Neural cell (in vitro differentiated cells): ENCODE measurements at regions not wholly inside any gene's neighbourhood (a gene's known extent, or its start where the extent isn't known, plus 50 kb on each side); places are given as distances from the start of the nearest gene placed in this dataset.

Experiments
- H2AFZ ChIP-seq: fragments of 200-600, 300-800 bp; sonication (generic), shearing (Covaris generic); 2 replicates; pipeline ENCODE4 v1.6.0; 2014; ENCODE audit warnings: low read depth, mild to moderate bottlenecking, antibody characterized with exemption, low read length, moderate library complexity
- H3F3A ChIP-seq: fragments of 200-600 bp; shearing (Covaris generic); 2 replicates; pipeline ENCODE4 v1.6.1; 2016; ENCODE audit warnings: mild to moderate bottlenecking, moderate library complexity, mixed read lengths, antibody characterized with exemption, low read length; ENCODE audit not compliant: insufficient read depth, poor library complexity, severe bottlenecking
- H3K27ac ChIP-seq: fragments of 200-600, 300-800 bp; sonication (generic), shearing (Covaris generic); 2 replicates; pipeline ENCODE4 v1.5.1; 2014; ENCODE audit warnings: mild to moderate bottlenecking, low read length, moderate library complexity
- H3K27me3 ChIP-seq: fragments of 300-800, 200-600 bp; sonication (generic), shearing (Covaris generic); 2 replicates; pipeline ENCODE4 v1.6.0; 2014; ENCODE audit warnings: mild to moderate bottlenecking, low read depth, low read length, moderate library complexity; ENCODE audit not compliant: insufficient read depth
- H3K36me3 ChIP-seq: fragments of 300-800, 200-600 bp; sonication (generic), shearing (Covaris generic); 2 replicates; pipeline ENCODE4 v1.5.1; 2014; ENCODE audit warnings: mild to moderate bottlenecking, antibody characterized with exemption, low read length, moderate library complexity; ENCODE audit not compliant: insufficient read depth
- H3K4me2 ChIP-seq: fragments of 300-800, 200-600 bp; sonication (generic), shearing (Covaris generic); 2 replicates; pipeline ENCODE4 v1.6.0; 2014; ENCODE audit warnings: mild to moderate bottlenecking, low read length
- H3K4me3 ChIP-seq: fragments of 300-800, 200-600 bp; sonication (generic), shearing (Covaris generic); 2 replicates; pipeline ENCODE4 v1.5.1; 2014; ENCODE audit warnings: mild to moderate bottlenecking, low read length, moderate library complexity
- H3K79me2 ChIP-seq: fragments of 200-600 bp; shearing (Covaris generic); replicated peaks from 2 replicates; pipeline ENCODE4 v1.6.0; 2014; ENCODE audit warnings: mild to moderate bottlenecking, low read length, moderate library complexity; ENCODE audit not compliant: insufficient read depth
- H3K9ac ChIP-seq: fragments of 300-800, 200-600 bp; sonication (generic), shearing (Covaris generic); 2 replicates; pipeline ENCODE4 v1.6.1; 2016; ENCODE audit warnings: mild to moderate bottlenecking, low read length, mixed read lengths
- H3K9me2 ChIP-seq: fragments of 200-600 bp; shearing (Covaris generic); 2 replicates; pipeline ENCODE4 v1.6.1; 2016; ENCODE audit warnings: mild to moderate bottlenecking, low read length, mixed read lengths; ENCODE audit not compliant: insufficient read depth
- H3K9me3 ChIP-seq: fragments of 200-600, 300-800 bp; sonication (generic), shearing (Covaris generic); 2 replicates; pipeline ENCODE4 v1.6.1; 2016; ENCODE audit warnings: mild to moderate bottlenecking, mixed run types, low read length, moderate library complexity, mixed read lengths
- H4K20me1 ChIP-seq: fragments of 200-600 bp; shearing (Covaris generic); 2 replicates; pipeline ENCODE4 v1.6.1; 2016; ENCODE audit warnings: mild to moderate bottlenecking, mixed run types; ENCODE audit not compliant: insufficient read depth
- EP300 ChIP-seq: fragments of 450-650 bp; conservative IDR thresholded peaks from 2 replicates; pipeline ENCODE4 v1.6.1; 2014; ENCODE audit warnings: antibody characterized with exemption, mild to moderate bottlenecking, moderate library complexity; ENCODE audit not compliant: poor library complexity, severe bottlenecking
- EZH2 ChIP-seq: fragments of 200-600, 300-800 bp; shearing (Covaris generic), sonication (generic); IDR thresholded peaks from 2 replicates; pipeline ENCODE4 v1.6.1; 2014; ENCODE audit warnings: antibody characterized with exemption, low read length, borderline replicate concordance, mild to moderate bottlenecking; ENCODE audit not compliant: insufficient read depth, poor library complexity, severe bottlenecking
- MXI1 ChIP-seq: fragments of 450-650 bp; conservative IDR thresholded peaks from 2 replicates; pipeline ENCODE4 v1.6.1; 2014; ENCODE audit warnings: antibody characterized with exemption, mild to moderate bottlenecking; ENCODE audit not compliant: poor library complexity, severe bottlenecking
- POLR2AphosphoS5 ChIP-seq: IDR thresholded peaks from 2 replicates; pipeline ENCODE4 v1.6.1; 2012
- RAD21 ChIP-seq: fragments of 450-650 bp; conservative IDR thresholded peaks from 2 replicates; pipeline ENCODE4 v1.6.1; 2014; ENCODE audit warnings: antibody characterized with exemption, mild to moderate bottlenecking, moderate library complexity
- REST ChIP-seq: IDR thresholded peaks from 2 replicates; pipeline ENCODE4 v1.6.1; 2012; ENCODE audit warnings: borderline replicate concordance
- SMC3 ChIP-seq: fragments of 450-650 bp; conservative IDR thresholded peaks from 2 replicates; pipeline ENCODE4 v1.6.1; 2014; ENCODE audit warnings: antibody characterized with exemption, mild to moderate bottlenecking, moderate library complexity; ENCODE audit not compliant: poor library complexity
- TAF1 ChIP-seq: IDR thresholded peaks from 2 replicates; pipeline ENCODE4 v1.6.1; 2012; ENCODE audit warnings: low read depth
- TF ChIP-seq, protein P1 (sequence below): fragments of 450-650 bp; IDR thresholded peaks from 2 replicates; pipeline ENCODE4 v1.5.1; 2014; ENCODE audit warnings: antibody characterized with exemption, mild to moderate bottlenecking, moderate library complexity; ENCODE audit not compliant: poor library complexity, severe bottlenecking

- Histone ChIP-seq H3K4me2 (no peak overlapping the region), H3K9me3 (no peaks in the 10 kb centered on the region), H3K9ac (no peak overlapping the region), H2AFZ (no peak overlapping the region), H3K27ac (no peak overlapping the region), H4K20me1 (no peaks in the 10 kb centered on the region), H3F3A (no peaks in the 10 kb centered on the region), H3K27me3 (no peaks in the 10 kb centered on the region), H3K36me3 (no peaks in the 10 kb centered on the region), H3K79me2 (no peaks in the 10 kb centered on the region), H3K9me2 (no peaks in the 10 kb centered on the region), H3K4me3 (no peak overlapping the region)
- TF ChIP-seq, protein P1, sequence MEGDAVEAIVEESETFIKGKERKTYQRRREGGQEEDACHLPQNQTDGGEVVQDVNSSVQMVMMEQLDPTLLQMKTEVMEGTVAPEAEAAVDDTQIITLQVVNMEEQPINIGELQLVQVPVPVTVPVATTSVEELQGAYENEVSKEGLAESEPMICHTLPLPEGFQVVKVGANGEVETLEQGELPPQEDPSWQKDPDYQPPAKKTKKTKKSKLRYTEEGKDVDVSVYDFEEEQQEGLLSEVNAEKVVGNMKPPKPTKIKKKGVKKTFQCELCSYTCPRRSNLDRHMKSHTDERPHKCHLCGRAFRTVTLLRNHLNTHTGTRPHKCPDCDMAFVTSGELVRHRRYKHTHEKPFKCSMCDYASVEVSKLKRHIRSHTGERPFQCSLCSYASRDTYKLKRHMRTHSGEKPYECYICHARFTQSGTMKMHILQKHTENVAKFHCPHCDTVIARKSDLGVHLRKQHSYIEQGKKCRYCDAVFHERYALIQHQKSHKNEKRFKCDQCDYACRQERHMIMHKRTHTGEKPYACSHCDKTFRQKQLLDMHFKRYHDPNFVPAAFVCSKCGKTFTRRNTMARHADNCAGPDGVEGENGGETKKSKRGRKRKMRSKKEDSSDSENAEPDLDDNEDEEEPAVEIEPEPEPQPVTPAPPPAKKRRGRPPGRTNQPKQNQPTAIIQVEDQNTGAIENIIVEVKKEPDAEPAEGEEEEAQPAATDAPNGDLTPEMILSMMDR: no peak
- TF ChIP-seq TAF1 (no peak), SMC3 (no peak), REST (no peak), POLR2AphosphoS5 (no peak), EP300 (no peak), RAD21 (no peak), EZH2 (no peak), MXI1 (no peak)
These were observed 238.6 kb downstream of the TRIML1 start for GRCh38 chr4:188377816-188378215.

DNA sequence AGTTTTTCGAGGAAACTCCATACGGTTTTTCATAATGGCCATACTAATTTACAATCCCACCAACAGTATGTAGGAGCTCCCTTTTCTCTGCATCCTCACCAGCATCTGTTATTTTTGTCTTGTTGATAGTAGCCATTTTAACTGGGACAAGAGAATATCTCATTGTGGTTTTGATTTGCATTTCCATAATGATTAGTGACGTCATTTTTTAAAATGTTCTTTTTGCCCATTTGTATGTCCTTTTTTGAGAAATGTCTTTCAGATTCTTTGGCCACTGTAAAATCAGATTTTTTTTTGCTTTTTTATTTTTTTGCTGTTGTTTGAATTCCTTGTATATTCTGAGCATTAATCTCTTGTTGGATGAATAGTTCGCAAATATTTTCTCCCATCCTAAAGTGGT, 243.9 kb downstream of the TRIML1 start:
- H3K36me3 ChIP-seq: no peaks in the 10 kb centered on the region
- no peak overlapping the region for H3K4me3 ChIP-seq
- no peaks in the 10 kb centered on the region for H3K27me3 ChIP-seq
- H3K9ac ChIP-seq: no peak overlapping the region
- no peaks in the 10 kb centered on the region for H3K9me3 ChIP-seq
- no peak overlapping the region for H3K27ac ChIP-seq
- no peak overlapping the region for H3K4me2 ChIP-seq
- no peaks in the 10 kb centered on the region for H3F3A ChIP-seq
- no peaks in the 10 kb centered on the region for H3K9me2 ChIP-seq
- H4K20me1 ChIP-seq: no peaks in the 10 kb centered on the region
- no peak overlapping the region for H2AFZ ChIP-seq
- no peaks in the 10 kb centered on the region for H3K79me2 ChIP-seq
- TF ChIP-seq TAF1 (no peak), RAD21 (no peak), EP300 (no peak), REST (no peak), SMC3 (no peak), MXI1 (no peak), EZH2 (no peak), POLR2AphosphoS5 (no peak)
- TF ChIP-seq, protein P1: no peak
